ENCODE measurements at regions not wholly inside any gene's neighbourhood (a gene's known extent, or its start where the extent isn't known, plus 50 kb on each side); places are given as distances from the start of the nearest gene placed in this dataset.

DNA sequence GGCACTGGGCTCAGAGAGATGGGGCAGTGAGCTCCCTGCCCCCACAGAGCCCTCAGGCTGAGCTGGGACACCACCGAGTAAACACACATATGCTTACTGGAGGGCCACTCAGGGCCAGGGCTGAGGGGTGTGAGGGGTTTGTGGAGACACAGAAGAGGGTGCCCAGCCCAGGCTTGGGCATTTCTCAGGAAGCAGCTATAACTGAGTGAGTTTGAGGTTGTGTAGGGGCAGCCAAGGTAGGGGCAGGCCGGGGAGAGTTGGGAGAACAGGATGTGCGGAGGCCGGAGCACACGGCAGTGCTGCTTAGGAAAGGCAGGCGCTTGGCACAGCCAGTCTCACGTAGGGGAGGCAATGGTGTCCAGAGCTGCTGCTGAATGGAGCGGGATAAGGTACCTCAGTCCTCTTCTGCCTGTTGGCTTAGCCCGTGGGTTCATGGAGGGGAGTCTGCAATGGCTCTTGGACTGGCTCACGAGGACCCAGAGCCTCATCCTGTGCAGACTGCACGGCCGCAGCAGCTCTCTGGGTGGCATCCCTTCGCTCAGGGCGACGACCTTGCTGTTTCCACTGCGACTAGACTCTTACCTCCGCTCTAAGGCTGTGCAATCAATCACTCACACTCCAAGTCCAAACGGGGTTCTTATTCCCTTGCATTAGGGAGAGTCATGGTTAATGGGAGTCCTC, 466.1 kb upstream of the HS6ST1 start:
- DNase-seq = no peak

DNA sequence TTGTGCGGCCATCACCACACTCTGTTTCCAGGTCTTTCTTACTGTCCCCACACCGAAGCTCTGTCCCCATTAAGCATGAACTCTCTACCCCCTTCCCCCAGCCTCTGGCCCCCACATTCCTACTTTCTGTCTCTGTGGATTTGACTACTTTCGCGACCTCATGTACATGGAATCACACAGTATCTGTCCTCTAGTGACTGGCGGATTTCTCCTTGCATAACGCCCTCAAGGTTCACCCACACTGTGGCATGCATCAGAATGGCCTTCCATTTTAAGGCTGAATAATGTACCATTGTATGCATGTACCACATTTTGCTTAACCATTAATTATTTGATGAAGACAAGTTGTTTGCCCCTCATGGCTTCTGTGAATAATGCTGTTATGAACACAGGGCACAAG, 467.6 kb upstream of the HS6ST1 start:
- no peak for DNase-seq

DNA sequence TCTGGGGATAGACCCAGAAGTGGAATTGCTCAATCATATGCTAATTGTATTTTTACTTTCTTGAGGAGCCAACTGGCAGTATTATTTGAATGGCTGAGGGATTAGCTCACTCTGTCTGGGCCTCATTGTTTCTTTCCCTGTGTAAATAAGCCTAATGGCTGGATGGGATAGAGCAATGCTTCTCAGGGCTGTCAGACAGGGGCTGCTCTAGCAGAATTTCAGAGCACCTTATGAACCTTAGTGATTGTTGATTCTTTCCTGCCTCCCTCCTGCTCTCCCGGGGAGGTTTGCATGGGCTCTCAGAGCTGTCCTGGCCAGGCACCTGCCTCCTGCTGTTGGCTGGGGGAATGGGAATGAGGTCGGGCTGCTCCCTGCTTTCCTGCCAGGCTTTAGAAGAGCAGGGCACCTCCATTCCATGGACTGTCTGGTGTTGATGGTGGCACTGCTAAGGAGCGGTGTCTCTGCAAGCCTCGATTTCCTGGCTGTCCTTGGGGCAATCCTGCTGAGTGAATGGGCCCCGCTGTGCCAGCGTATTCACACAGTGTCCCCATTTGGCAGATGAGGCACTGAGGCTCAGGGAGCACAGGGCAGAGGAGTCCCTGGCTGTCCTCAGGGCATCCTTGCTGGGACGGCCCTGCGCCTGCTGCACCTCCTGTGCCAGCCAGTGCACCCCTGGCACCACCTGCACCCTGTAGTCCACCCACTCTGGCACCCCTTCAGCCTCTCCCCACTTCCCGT, 468.2 kb upstream of the HS6ST1 start:
- DNase-seq = no peak

DNA sequence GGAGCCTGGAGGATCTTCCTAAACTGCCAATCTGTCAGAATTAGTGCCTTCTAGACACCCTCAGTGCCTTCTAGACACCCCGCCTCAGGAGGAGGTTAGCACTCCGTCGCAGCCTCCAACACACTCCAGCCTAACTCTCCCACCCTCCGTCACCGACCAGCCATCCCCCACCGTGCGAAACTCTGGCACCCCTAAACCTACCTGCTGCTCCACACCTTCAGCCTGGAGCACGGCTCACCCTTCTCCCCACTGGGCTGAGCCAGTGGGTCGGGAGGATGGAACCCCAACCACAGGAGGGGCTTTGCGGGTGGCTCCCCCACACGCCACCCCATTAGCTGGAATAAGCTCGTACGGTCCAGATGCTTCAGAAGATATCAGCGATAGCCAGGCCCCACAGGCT, 468.9 kb upstream of the HS6ST1 start:
- no peak for DNase-seq

DNA sequence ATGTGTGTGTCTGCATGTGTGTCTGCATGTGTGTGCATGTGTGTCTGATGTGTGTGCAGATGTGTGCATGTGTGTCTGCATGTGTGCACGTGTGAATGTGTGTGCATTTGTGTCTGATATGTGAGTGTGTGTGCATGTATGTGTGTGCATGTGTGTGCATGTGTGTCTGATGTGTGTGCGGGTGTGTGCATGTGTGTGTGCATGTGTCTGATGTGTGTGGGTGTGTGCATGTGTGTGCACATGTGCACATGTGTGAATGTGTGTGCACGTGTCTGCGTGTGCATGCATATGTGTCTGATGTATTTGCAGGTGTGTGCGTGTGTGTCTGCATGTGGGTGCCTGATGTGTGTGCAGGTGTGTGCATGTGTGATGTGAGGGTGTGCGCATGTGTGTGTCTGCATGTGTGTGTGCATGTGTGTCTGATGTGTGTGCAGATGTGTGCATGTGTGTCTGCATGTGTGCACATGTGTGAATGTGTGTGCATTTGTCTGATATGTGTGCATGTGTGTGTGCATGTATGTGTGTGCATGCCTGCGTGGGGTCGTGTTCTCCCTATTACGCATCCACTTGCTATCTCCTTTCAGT, 470.1 kb upstream of the HS6ST1 start:
- no peak for DNase-seq

DNA sequence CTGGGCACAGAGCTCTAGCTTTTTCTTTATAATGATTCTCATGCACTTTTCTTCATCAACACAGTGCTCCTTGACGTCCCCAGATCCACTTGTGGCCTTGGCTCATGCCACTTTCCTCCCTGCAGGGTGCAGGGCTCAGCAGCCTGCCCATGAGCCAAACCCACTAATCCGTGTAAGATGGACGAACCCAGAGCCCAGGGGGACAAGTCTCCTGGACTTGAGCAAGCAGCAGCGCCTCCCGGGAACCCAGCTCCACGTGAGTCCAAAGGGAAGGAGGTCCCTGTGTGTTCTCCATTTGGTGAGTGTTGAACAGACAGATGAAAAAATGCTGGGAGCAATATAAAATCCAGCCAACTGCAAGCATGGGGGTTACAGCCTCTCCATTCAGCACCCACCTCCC, 470.6 kb upstream of the HS6ST1 start:
- DNase-seq = no peak

DNA sequence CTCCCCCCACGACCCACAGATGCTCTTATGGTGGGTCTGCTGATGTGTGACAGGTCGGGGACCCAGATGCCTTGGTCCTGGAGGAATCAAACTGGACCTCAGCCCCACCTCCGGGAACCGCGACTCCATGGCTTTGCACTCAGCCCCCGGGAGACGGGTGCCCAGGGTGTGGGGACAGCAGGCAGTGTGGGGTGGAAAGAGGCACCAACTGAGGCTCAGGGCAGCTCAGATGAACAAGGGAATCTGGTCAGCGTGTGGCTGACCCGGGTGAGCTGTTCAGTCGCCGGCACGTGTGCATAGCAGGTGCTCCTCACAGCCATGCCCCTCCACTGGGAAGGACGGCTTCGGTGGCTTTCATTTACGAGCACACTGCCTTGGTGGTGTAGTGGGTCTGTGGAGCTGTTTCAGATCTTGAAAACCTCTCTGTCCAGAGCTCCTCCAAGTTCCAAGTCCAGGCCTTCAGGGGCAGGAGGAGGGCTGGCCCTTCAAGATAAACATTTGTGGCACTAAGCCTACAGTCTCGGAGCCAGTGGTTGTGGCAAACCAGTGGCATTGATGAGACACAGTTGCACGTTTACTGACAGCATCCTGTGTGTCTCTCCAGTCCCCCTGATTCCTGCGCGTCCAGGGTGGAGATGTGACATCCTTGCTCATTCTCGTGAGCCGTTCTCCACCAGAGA, 471.2 kb upstream of the HS6ST1 start:
- DNase-seq = no peak

DNA sequence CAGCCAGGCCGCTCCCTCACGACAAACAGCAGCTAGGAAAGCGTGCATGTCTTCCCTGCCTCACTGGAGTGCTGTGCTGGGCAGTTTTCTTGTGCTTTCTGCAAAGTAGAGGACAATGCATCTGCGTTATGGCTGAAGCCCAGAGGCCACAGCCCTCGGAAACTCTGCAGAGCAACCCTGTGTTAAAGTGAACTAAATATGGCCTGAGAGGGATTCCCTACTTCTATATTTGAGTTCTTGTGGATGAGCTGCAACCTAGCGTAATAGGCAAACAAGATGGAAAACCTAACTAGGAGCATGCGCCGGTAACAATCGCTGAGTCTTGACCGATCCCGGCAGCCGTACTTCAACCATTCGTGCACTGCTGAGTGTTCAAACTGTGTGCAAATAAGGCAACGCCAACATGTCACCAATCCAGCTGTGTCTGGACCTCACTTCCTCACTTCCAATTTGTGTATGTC, 471.9 kb upstream of the HS6ST1 start:
- DNase-seq = no peak

DNA sequence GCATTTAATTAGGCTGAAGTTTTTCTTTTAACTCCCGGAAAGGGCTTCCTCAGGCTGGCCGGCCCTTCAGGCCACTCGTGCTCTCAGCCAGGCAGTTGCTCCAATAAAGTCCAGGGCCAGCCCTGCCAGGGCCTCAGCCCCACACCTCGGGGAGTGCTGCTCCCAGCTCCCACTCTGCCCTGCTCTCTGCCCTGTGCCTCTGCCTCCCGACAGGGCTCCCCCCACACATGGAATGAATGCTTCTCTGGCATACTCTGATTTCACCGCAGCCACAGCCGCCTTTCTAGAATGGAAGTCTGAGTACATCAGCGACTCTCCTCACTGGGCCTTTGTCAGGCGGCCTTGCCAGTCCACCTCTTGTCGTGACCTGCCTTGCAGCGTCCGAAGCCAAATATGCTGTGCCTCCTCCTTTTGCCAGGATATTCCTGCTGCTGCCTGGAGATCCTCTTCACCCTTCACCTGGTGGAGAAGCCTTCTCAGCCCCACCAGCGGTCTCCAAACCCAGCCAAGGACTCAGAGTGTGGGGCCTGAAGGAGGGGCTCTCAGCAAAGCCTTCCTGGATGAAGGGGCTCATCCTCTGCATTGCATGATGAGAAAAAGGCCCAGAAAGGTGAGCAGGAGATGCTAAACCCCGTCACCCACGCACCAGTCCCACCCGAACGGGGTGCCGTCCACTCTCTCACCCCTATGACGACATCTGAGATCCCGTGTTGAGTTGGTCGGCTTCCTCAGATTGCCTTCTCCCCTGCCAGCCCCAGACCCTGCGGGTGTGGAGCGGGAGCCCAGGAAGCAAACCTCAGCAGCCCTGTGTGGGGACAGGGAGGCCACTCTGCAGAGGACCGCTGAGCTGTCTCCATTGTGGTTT, 472.7 kb upstream of the HS6ST1 start:
- DNase-seq = no peak

DNA sequence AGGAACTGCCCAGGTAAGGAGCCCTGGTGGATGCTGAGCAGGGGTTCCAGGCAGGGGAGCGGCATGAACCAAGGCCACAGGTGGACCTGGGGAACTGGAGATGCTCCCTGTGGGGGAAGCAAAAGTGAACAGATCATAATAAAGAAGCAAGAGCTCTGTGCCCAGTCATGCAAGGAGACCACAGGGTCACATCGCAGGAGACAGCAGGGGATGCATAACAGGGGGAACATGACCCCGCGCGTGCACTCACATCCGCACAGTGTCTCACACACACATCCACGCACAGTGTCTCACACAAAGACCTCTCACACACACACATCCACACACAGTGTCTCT, 473.3 kb upstream of the HS6ST1 start:
- no peak for DNase-seq

DNA sequence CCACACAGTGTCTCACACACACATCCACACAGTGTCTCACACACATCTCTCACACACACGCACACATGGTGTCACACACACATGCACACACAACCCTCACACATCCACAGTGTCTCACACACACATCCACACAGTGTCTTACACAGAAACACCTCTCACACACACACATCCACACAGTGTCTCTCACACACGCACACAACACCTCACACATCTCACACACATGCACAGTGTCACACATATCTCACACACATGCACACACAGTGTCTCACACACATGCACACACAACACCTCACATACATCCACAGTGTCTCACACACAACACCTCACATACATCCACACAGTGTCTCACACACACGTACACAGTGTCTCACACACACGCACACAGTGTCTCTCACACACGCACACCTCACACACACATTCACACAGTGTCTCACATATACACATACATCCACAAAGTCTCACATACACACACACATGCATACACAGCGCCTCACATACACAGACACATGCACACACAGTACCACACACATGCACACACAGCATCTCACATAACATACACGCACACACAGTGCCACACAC, 473.9 kb upstream of the HS6ST1 start:
- no peak for DNase-seq

DNA sequence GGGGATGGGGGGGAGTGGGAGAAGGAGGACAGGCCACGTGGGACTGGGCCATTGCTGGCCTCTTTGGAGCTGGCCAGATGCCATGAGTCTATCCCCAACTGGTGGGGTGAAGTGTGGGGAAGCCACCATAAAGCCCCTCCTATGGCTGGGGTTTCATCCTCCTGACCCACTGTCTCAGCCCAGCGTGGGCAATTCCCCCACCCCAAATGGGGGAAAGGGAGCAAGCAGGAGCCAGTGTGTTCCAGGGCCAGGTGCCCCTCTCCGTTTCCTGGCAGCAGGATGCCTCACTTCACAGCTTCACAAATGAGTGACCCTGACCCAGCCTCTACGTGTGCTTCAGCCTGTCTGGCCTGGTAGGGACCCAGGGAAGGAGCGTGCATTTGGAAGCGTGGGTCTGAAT, 474.7 kb upstream of the HS6ST1 start:
- DNase-seq = no peak

DNA sequence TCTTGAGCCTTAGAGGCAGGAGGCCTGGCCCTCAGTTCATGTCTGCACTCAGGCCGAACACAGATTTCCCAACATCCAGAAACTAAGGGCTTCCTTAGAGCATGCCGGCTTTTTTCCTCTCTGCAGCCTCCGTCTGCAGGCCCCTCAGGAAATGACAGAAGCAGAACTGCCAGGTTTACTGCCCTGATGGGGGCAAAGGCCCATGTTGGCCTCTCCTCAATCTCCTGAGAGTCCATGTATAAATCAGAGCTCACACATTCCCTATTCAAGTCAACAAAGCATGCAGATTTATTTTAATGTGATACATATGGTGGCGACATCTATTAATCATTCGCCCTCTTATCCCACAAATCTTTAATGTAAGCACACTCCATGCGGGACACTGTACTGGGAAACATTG, 475.6 kb upstream of the HS6ST1 start:
- DNase-seq = no peak

DNA sequence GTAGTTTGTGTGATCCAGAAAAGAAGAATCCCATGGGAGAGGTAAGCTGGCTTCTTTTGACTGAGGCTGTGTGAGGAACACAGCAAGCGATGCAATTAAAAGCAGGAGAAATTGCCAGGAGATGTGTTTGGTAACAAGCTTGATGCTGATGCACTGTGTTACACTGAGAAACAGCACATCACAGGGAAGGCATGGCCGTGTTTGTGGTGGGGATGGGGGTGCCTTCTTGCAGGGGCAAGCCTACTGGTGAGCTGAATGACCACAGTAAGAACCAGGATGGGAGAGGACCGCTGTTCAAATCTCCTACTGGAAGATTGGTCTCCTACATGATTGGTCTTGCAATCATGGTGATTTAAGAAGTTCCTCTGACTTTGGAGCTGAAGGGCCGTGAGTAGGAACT, 477.7 kb upstream of the HS6ST1 start:
- no peak for DNase-seq

DNA sequence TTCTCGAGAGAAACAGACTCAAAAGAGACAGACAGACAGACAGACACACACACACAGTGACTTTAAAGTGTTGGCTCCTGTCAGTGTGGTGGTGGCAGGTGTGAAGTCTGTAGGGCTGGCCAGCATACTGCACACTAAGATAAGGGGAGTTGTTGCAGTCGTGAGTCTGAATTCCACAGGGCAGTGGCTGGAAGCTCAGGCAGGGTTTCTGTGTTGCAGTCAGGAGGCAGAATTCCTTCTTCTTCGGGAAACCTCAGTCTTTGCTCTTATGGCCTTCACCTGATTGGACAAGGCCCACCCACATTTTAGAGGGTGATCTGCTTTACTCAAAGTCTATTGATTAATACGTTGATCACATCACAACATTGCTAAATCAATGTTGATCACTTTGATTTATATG, 478.4 kb upstream of the HS6ST1 start:
- DNase-seq = no peak

DNA sequence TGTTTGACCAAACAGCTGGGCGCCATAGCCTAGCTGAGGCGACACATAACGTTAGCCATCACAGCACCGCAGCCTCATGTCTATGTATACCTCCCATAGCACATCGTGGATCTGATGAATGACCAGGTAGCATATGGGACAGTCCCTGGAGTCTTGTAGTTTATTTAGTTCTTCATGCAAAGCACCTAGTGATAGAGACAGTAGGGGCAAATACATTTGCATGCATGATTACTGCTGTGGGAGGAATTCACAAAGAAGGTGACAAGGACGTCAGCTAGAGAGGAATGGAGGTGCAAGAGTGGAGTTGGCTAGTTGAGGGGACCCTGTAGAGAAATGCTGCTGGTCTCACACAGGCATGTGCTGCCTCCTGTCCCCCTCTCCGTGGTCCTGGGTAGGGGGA, 478.9 kb upstream of the HS6ST1 start:
- no peak for DNase-seq

DNA sequence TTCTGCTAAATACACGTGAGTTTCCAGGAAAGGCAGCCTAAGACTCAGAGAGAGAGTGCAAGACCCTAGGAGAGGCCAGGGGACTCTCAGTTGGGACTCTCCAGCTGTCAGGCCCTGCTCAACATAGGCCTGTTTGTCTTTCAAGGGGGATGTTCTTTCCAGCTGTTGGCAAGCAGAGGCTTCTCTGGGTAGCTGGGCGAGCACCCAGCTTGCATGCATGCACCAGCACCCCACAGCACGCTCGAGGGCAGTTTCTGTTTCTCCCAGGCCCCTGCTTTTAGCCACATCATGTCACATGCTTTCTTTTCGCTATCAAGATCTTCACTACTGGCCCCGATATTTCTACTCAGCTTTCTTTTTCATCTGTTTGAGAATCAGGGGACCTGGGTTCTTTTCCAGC, 479.3 kb upstream of the HS6ST1 start:
- DNase-seq = no peak

DNA sequence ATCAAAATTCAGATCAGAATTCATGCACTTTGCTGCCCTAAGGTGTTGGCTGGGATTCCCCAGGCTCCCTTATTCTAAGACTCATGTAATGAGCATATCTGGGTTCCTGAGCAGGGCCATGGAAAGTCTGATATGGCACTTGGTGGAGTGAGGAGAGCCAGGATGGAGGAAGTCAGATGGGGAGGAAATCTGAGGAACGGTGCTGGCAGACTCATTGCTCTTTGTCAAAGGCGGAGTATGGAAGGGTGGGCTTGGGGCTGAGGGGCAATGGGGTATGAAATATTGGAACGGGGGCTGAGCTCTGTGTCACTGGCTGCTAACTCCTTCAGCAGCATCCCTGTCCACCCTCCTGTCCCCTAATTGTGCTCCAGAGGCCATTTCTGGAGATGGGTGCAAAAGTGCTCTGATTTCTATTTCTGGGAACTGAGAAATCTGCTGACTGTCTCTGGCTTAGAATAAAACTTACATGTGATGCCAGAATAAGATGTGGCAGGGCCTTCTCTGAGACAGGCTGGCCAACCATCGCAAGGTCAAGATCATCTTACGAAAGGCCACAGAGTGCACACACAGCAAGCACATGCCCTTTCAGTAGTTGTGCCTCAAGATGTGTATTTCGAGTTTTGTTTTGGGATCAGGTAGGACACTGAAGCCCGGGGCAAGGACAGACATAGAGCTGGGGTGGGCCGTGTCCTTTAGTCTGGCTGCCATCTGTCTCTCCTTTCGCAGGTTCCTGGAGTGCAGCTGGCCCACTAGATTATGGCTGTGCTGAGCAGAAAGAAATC, 480.0 kb upstream of the HS6ST1 start:
- DNase-seq = no peak

DNA sequence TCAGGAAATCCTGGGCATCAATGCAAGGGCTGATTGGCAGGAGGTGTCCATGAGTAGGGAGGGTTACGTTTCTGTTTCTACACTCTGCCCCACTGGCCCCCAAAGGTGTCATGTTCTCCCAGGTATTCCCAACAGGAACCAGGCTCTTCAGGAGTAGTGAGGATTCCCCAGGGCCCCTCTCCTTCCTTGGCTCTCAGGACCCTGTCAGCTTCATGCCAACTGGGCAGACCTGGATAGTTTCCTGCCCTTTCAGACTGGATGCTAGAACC, 480.6 kb upstream of the HS6ST1 start:
- DNase-seq = no peak

DNA sequence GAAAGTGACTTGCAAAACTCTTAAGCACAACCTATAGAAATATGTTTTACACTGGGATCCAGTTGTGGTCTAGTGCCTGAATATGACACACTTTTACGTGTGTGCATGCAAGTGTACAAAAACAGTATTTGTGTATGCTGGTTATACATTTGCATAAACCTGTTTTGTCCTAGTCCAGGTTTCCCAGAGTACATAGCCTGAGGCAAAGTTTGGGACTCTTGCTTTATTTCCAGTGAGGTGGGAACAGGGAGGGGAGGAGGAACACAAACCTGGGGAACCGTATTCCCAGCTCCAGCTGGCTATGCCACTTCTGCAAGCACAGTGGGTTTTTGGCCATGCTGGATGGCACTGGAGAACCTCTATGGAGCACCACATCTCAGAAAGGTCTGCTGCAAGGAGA, 481.1 kb upstream of the HS6ST1 start:
- no peak for DNase-seq

DNA sequence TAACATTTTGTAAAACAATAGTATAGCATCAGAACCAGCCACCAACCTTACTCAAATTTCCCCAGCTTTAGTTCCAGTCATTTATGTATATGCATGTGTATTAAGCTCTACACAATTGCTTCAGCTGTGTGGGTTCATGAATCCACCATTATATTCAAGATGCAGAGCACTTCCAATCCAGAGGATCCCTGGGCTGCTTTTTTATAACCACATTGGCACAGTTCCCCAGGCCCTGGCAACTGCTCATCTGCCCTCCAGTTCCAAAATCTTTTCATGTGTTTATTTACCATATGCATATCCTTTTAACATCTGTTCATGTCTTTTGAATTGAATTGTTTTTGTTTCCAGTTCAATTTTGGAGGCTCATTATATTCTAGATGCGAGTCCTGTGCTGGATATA, 482.9 kb upstream of the HS6ST1 start:
- DNase-seq = no peak

DNA sequence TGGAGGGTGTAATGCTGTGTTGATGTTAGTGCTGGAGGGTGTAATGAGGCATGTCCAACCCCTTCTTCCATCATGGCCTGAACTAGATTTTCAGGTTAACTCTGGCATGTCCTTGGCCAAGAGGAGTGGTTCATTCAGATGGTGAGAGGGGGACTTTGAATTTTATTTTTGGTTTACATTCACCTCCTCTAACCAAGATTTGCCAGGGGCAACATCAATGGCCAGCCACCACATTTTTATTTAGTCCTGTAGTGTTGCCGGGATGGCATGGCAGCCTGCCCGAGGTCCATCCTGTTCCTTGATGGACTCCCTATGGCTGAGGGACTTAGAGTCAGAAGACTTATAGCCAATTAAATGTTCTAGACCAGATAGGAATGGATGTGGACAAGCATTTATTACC, 484.6 kb upstream of the HS6ST1 start:
- no peak for DNase-seq

All from 8988T (cell line).